Activated naive CD8-positive, alpha-beta T cell treated with anti-CD3 and anti-CD28 coated beads for 36 hours (primary cell): ENCODE measurements at regions not wholly inside any gene's neighbourhood (a gene's known extent, or its start where the extent isn't known, plus 50 kb on each side); places are given as distances from the start of the nearest gene placed in this dataset.
"Not testable (repeated sequence)": the region's sequence is repeated elsewhere in the genome, so short reads cannot be mapped to it uniquely, and the experiment has no call there.

ENCODE experiments used
- DNase-seq: peaks from one replicate; pipeline ENCODE4 v3.0.0; 2021
- H3K27ac Mint-ChIP-seq: one replicate; pipeline ENCODE4 v1.8.0; 2022; ENCODE audit warnings: mild to moderate bottlenecking, moderate library complexity, mixed read lengths
- H3K27me3 Mint-ChIP-seq: one replicate; pipeline ENCODE4 v1.8.0; 2022; ENCODE audit warnings: mild to moderate bottlenecking, mixed read lengths
- H3K36me3 Mint-ChIP-seq: one replicate; pipeline ENCODE4 v1.8.0; 2021; ENCODE audit warnings: mild to moderate bottlenecking, mixed read lengths
- H3K4me1 Mint-ChIP-seq: one replicate; pipeline ENCODE4 v1.8.0; 2021; ENCODE audit warnings: mixed read lengths
- H3K4me3 Mint-ChIP-seq: one replicate; pipeline ENCODE4 v1.8.0; 2022; ENCODE audit warnings: mild to moderate bottlenecking, moderate library complexity, mixed read lengths
- H3K9me3 Mint-ChIP-seq: one replicate; pipeline ENCODE4 v1.8.0; 2022; ENCODE audit warnings: mixed read lengths

DNA sequence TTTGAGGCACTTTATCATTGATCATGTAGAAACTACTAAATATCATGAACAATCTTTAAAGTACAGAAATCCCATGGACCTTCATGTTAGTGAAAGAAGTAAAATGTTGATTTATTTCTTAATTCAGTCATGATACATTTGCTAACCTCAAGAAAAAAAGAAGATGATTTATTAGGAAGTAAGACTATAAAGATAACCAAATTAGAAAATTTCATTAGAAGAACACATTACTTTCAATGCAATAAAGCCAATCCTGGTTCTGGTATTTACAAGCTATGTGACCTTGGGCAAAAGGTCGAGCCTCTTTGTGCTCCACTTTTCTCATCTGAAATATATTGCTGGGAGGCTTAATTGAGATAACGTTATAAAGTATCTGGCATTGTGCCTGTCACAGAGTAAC, 365.0 kb downstream of the KIF20B start:
- no peak overlapping the region for H3K27ac Mint-ChIP-seq
- H3K36me3 Mint-ChIP-seq: no peaks in the 10 kb centered on the region
- no peaks in the 10 kb centered on the region for H3K4me1 Mint-ChIP-seq
- H3K4me3 Mint-ChIP-seq: no peak overlapping the region
- H3K27me3 Mint-ChIP-seq: peaks cover 9% of the 10 kb centered on the region
- H3K9me3 Mint-ChIP-seq: peaks cover 1% of the 10 kb centered on the region
- DNase-seq: no peak

DNA sequence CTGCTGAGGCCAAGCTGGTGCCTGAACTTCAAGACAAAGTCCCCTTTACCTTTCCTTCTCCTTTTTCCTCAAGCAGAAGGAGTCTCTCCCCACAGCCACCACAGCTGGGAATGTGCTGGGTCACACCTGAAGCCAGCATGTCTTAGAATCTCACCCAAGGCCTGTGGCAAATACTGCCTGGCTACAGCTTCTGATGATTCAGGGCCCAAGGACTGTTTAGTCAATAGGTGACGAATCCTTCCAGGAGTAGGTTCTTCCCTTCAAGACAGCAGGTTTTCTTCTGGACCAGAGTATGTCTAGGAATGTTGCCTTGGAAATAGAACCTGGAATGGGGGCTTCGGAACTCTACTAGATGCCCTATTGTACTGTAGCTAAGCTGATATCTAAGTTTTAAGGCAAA, 374.6 kb downstream of the KIF20B start:
- no peak for DNase-seq
- Mint-ChIP-seq H3K27me3 (peaks cover 15% of the 10 kb centered on the region), H3K4me1 (no peaks in the 10 kb centered on the region), H3K27ac (no peak overlapping the region), H3K4me3 (no peak overlapping the region), H3K9me3 (no peaks in the 10 kb centered on the region), H3K36me3 (no peaks in the 10 kb centered on the region)

DNA sequence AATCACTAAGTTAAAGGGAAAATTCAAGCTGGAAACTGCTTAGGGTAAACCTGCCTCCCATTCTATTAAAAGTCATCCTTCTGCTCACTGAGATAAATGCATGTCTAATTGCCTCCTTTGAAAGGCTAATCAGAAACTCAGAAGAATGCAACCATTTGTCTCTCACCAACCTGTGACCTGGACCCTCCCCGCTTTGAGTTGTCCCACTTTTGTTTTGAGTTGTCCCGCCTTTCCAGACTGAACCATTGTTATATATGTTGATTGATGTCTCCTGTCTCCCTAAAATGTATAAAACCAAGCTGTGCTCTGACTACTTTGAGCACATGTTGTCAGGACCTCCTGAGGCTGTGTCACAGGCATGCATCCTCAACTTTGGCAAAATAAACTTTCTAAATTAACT, 378.4 kb downstream of the KIF20B start:
- DNase-seq: no peak
- Mint-ChIP-seq H3K27ac (no peak overlapping the region), H3K4me1 (no peaks in the 10 kb centered on the region), H3K36me3 (no peaks in the 10 kb centered on the region), H3K4me3 (no peak overlapping the region), H3K9me3 (no peaks in the 10 kb centered on the region), H3K27me3 (peaks cover 10% of the 10 kb centered on the region)

DNA sequence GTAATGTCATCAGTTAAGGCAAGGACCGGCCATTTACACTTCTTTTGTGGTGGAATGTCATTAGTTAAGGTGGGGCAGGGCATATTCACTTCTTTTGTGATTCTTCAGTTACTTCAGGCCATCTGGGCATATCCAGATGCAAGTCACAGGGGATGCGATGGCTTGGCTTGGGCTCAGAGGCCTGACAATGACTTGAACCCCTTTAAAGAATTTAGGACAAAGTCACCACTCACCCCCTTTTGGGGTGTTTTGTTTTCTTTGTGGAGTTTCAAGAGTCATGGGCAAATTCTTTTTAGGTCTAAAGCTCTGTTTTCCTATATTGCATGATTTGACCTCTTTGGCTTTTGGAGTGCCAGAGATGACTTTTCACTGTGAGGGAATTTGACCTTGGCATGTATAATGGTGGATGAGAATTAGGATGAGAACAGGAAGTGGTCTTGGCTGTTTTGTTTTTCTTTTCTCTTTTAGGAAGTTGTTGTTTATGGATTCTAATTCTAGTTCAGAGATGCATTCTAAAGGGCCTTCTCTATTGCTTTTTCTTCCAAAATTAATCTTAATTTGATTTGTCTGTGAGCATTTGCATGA, 385.3 kb downstream of the KIF20B start:
- peaks cover 11% of the 10 kb centered on the region for H3K4me1 Mint-ChIP-seq
- H3K27ac Mint-ChIP-seq, H3K9me3 Mint-ChIP-seq, DNase-seq, H3K36me3 Mint-ChIP-seq, H3K4me3 Mint-ChIP-seq, H3K27me3 Mint-ChIP-seq: not testable (repeated sequence)

DNA sequence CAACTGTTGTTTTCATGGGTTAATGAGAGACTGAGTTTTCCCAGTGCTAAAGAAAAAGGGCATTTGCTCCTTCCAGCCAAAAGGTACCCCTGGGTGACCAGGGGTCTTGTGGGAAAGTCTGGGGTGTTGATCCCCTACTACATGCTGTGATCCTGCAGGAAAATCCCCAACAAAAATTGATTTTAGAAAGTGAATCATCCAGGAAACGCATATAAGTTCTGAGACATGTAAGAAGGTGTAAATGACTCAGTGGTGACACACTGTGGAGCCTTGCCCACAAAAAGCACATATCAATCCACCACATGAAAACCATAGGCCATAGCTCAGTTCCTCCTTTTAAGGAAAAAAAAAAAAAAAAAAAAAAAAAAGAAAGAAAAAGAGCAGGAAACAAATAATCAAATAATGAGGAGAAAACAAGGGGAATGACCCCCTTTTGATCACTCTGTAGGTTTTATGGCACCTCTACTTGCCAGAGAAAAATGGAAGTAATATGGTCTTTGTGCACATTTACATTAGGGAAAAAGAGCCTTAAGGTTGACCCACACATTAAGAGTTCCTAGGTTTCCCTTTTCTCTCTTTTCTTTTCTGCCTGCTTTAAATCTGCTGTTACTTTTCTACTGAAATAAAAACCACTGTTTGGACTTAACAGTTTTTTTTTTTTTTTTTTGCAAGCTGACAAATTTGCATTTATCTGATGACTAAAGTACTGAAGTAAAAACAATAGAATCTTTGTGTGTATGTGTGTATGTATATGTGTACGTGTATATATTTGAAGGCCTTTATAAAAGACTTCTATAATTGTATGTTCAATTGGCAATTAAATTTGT, 386.0 kb downstream of the KIF20B start:
- Mint-ChIP-seq H3K4me1 (peaks cover 11% of the 10 kb centered on the region), H3K27me3 (peaks cover 9% of the 10 kb centered on the region), H3K9me3 (no peaks in the 10 kb centered on the region), H3K27ac (no peak overlapping the region), H3K36me3 (no peaks in the 10 kb centered on the region), H3K4me3 (no peak overlapping the region)
- peak; percentile 25 for DNase-seq

DNA sequence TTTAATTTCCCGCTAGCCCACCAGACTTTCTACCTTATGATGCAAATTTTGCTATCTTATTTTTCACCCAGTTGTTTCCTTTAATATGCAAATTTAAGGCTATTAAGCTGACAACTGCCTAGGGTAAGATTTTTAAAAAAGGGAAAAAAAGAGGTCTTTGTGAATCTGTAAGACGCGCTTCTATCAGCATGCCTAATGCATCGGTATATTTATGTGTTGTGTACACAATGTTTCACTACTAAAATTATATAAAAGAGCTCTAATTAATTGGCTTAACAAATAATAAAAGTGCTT, 386.6 kb downstream of the KIF20B start:
- peaks cover 9% of the 10 kb centered on the region for H3K27me3 Mint-ChIP-seq
- no peak overlapping the region for H3K27ac Mint-ChIP-seq
- no peak for DNase-seq
- H3K36me3 Mint-ChIP-seq: no peaks in the 10 kb centered on the region
- no peaks in the 10 kb centered on the region for H3K9me3 Mint-ChIP-seq
- no peak overlapping the region for H3K4me3 Mint-ChIP-seq
- H3K4me1 Mint-ChIP-seq: peaks cover 11% of the 10 kb centered on the region

DNA sequence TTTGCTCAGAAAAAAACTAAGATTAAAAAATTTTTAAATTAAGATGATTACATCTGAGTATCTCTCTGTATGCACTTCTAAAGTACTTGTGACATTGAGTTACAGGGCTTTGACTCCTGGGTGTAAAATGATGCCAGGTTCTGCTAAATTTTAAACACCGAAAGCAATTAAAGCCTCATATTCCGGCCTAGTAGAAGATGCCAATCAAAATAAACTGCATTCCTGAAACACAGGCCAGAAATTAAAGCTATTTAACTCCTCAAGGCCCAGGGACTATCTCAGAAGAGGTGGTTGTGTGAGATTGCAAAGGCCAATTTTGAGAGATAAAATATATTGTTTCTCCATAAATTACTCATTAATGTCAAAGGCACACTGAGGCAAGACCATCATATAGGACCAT, 388.3 kb downstream of the KIF20B start:
- no peaks in the 10 kb centered on the region for H3K9me3 Mint-ChIP-seq
- no peak overlapping the region for H3K27ac Mint-ChIP-seq
- H3K27me3 Mint-ChIP-seq: peaks cover 13% of the 10 kb centered on the region
- no peak for DNase-seq
- H3K4me1 Mint-ChIP-seq: peaks cover 11% of the 10 kb centered on the region
- H3K36me3 Mint-ChIP-seq: no peaks in the 10 kb centered on the region
- H3K4me3 Mint-ChIP-seq: no peak overlapping the region

DNA sequence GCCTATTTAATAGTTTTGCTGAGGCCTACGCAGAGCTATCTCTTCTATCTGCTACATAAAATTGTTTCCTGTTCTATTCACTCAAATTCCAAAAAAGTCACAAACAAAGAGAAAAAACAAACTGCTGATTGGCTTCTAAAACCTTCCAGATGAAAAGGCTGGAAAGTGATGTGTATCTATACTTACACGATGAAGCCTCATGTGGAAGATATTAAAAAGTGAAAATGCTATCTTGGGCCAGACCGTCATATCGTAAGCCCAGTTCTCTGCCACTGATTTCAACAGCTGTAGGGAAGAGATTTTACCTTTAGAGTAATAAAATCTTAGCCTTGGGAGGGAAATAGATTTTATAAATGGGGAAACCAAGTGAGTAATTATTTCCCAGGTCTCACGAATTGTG, 394.8 kb downstream of the KIF20B start:
- Mint-ChIP-seq H3K36me3 (no peaks in the 10 kb centered on the region), H3K27me3 (peaks cover 16% of the 10 kb centered on the region), H3K4me3 (no peak overlapping the region), H3K27ac (no peak overlapping the region), H3K4me1 (no peaks in the 10 kb centered on the region), H3K9me3 (no peaks in the 10 kb centered on the region)
- no peak for DNase-seq

DNA sequence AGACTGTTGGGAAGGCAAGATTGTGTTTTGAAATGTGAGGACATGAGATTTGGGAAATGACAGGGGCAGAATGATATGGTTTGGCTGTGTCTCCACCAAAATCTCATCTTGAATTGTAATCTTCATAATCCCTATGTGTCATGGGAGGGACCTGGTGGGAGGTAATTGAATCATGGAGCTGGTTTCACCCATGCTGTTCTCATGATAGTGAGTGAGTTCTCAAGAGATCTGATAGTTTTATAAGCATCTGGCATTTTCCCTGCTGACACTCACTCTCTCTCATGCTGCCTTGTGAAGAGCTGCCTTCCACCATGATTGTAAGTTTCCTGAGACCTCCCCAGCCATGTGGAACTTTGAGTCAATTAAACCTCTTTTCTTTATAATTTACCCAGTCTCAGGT, 406.2 kb downstream of the KIF20B start:
- not testable (repeated sequence) for H3K4me1 Mint-ChIP-seq, H3K9me3 Mint-ChIP-seq

DNA sequence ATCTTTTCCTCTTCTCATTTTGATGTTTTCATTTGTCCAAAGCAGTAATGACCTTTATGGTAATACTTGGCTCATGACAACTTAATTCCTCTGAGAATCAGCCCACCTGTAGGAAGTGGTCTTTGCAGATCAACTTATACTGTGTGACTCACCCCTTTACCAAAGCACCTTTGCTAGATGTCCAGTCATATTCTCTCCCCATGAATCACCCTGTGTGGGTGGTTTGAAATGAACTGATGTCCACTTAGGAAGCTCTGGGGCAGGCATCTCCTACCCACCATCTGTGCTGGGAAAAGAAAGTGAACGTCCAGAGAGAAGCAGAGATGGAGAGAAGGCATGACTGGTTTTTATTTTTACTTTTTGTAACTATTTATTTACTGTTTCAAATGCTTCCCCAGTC, 410.3 kb downstream of the KIF20B start:
- no peaks in the 10 kb centered on the region for H3K4me1 Mint-ChIP-seq
- H3K27ac Mint-ChIP-seq: no peak overlapping the region
- no peak for DNase-seq
- peaks cover 5% of the 10 kb centered on the region for H3K27me3 Mint-ChIP-seq
- no peak overlapping the region for H3K4me3 Mint-ChIP-seq
- no peaks in the 10 kb centered on the region for H3K9me3 Mint-ChIP-seq
- H3K36me3 Mint-ChIP-seq: no peaks in the 10 kb centered on the region

More for the DNA sequence above, 406.2 kb downstream of the KIF20B start:
- not testable (repeated sequence) for H3K36me3 Mint-ChIP-seq, DNase-seq, H3K27ac Mint-ChIP-seq, H3K27me3 Mint-ChIP-seq, H3K4me3 Mint-ChIP-seq

DNA sequence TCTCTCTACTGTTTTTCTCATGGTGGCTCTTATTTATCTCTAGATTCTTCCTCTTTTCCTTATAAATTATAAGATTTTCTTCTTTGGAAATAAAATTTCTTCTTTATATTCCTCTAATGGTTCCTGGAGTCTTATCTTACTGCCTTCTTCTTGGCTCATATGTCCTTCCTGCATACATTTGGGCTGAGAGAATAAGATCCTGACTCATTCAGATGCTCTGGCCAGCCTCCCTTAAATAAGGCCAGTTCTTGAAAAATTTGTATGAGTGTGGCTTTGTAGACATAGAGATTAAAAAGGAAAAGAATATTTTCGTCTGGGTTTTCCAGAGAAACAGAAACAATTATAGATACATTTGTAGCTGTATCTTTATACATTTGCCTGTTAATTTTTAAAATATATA, 411.3 kb downstream of the KIF20B start:
- H3K4me1 Mint-ChIP-seq: no peaks in the 10 kb centered on the region
- no peak overlapping the region for H3K4me3 Mint-ChIP-seq
- no peaks in the 10 kb centered on the region for H3K9me3 Mint-ChIP-seq
- no peaks in the 10 kb centered on the region for H3K36me3 Mint-ChIP-seq
- H3K27ac Mint-ChIP-seq: no peak overlapping the region
- H3K27me3 Mint-ChIP-seq: peaks cover 5% of the 10 kb centered on the region
- no peak for DNase-seq

DNA sequence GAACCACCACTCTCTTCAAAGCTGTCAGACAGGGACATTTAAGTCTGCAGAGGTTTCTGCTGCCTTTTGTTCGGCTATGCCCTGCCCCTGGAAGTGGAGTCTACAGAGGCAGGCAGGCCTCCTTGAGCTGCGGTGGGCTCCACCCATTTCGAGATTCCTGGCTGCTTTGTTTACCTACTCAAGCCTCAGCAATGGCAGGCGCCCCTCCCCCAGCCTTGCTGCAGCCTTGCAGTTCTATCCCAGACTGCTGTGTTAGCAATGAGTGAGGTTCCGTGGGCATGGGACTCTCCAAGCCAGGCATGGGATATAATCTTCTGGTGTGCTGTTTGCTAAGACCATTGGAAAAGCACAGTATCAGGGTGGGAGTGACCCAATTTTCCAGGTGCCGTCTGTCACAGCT, 417.2 kb downstream of the KIF20B start:
- H3K4me1 Mint-ChIP-seq, H3K27me3 Mint-ChIP-seq, H3K27ac Mint-ChIP-seq, H3K36me3 Mint-ChIP-seq, H3K9me3 Mint-ChIP-seq, DNase-seq, H3K4me3 Mint-ChIP-seq: not testable (repeated sequence)

DNA sequence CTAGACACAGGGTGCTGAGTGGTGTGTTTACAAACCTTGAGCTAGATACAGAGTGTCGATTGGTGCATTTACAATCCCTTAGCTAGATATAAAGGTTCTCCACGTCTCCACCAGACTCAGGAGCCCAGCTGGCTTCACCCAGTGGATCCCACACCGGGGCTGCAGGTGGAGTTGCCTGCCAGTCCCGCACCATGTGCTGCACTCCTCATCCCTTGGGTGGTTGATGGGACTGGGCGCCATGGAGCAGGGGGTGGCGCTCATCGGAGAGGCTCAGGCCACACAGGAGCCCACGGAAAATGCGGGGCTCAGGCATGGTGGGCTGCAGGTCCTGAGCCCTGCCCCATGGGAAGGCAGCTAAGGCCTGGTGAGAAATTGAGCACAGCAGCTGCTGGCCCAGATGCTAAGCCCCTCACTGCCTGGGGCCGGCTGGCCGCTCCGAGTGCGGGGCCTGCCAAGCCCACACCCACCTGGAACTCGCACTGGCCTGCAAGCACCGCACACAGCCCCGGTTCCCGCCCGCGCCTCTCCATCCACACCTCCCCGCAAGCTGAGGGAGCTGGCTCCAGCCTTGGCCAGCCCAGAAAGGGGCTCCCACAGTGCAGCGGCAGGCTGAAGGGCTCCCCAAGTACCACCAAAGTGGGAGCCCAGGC, 418.4 kb downstream of the KIF20B start:
- H3K27me3 Mint-ChIP-seq, H3K27ac Mint-ChIP-seq, H3K9me3 Mint-ChIP-seq, H3K36me3 Mint-ChIP-seq, H3K4me1 Mint-ChIP-seq, H3K4me3 Mint-ChIP-seq, DNase-seq: not testable (repeated sequence)

DNA sequence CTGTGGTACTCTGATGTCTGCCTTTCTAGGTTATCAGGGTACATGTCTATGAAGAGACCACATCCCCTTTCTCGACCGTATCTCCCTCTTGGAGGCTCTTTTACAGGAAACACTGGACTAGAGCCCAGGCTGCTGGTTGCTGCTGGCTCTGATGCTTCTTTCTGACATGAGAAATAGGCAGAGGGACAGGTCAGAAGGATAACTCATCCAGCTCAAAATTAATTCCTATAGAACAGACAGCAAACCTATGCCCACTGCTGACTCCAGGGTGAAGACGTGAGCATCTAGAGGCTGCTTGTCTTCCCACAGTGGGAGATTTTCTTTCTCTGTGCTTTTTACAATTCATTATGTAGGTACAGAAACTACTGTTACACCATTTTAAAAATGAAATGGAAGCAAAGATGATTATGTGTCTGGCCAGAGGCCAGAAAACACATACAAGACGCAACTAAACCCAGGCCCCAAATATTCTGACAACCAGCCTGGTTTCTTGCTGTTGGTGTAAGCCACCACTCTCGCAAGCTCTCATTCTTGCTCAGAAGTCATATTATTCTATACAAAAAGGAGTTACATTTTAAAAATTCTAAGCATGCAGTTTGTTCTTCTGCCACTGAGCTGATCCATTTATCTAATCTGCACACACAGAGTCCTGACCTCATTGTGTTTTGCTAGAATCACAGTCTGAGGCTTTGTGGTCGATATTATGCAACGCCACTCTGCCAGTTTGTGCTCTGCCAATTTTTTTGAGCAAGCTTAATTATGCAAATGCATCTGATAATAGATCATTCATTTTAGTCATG, 424.3 kb downstream of the KIF20B start:
- Mint-ChIP-seq H3K36me3 (no peaks in the 10 kb centered on the region), H3K27ac (no peak overlapping the region), H3K4me3 (no peak overlapping the region), H3K27me3 (peaks cover under 1% of the 10 kb centered on the region), H3K4me1 (no peaks in the 10 kb centered on the region), H3K9me3 (peaks cover 4% of the 10 kb centered on the region)
- no peak for DNase-seq

DNA sequence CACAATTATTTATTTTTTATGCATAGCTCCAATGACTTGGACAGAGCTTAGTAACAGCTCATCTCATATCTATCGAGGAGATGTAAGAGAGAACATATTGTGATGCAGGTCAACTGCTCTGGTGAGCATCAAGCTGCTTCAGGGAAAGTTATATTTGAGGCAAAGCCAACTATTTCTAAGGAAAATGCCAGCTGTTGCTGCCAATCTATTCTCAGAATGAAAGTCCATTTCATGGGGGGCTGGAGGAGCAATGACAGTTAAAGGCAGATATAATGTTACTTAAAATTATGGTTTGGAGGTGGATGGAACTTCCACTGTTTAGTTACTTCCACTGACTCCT, 424.8 kb downstream of the KIF20B start:
- Mint-ChIP-seq H3K9me3 (peaks cover 4% of the 10 kb centered on the region), H3K27ac (no peak overlapping the region), H3K27me3 (peaks cover 3% of the 10 kb centered on the region), H3K4me3 (no peak overlapping the region), H3K4me1 (no peaks in the 10 kb centered on the region), H3K36me3 (no peaks in the 10 kb centered on the region)
- no peak for DNase-seq
